ENCODE measurements at regions not wholly inside any gene's neighbourhood (a gene's known extent, or its start where the extent isn't known, plus 50 kb on each side); places are given as distances from the start of the nearest gene placed in this dataset.

GRCh38 chr11:10998674-10999073 lies 140.8 kb upstream of the ZBED5 start:
- no peak overlapping the region for H3K27ac Mint-ChIP-seq (ENCODE audit: unreplicated experiment)
- no peak for DNase-seq (ENCODE audit: extremely low spot score, unreplicated experiment)
- no peaks in the 10 kb centered on the region for H3K4me1 Mint-ChIP-seq (ENCODE audit: unreplicated experiment)
- H3K36me3 Mint-ChIP-seq (ENCODE audit: unreplicated experiment), result peaks cover 3% of the 10 kb centered on the region
- H3K4me3 Mint-ChIP-seq (ENCODE audit: unreplicated experiment), result no peak overlapping the region
- TF ChIP-seq CTCF (IDR thresholded peaks at IDR 0.05), result no peak
- H3K27me3 Mint-ChIP-seq (ENCODE audit: unreplicated experiment), result peaks cover 39% of the 10 kb centered on the region
- peaks cover 5% of the 10 kb centered on the region for H3K9me3 Mint-ChIP-seq (ENCODE audit: unreplicated experiment)

GRCh38 chr11:10996678-10997077 lies 138.8 kb upstream of the ZBED5 start:
- Mint-ChIP-seq H3K27ac (ENCODE audit: unreplicated experiment) (no peak overlapping the region), H3K9me3 (ENCODE audit: unreplicated experiment) (peaks cover 10% of the 10 kb centered on the region), H3K27me3 (ENCODE audit: unreplicated experiment) (peaks cover 27% of the 10 kb centered on the region), H3K36me3 (ENCODE audit: unreplicated experiment) (peaks cover 3% of the 10 kb centered on the region), H3K4me3 (ENCODE audit: unreplicated experiment) (no peak overlapping the region), H3K4me1 (ENCODE audit: unreplicated experiment) (peaks cover under 1% of the 10 kb centered on the region)
- DNase-seq (ENCODE audit: extremely low spot score, unreplicated experiment), result no peak
- no peak for TF ChIP-seq CTCF (IDR thresholded peaks at IDR 0.05)

GRCh38 chr11:10993640-10994039 lies 135.8 kb upstream of the ZBED5 start:
- H3K36me3 Mint-ChIP-seq (ENCODE audit: unreplicated experiment), result peaks cover 3% of the 10 kb centered on the region
- H3K4me3 Mint-ChIP-seq (ENCODE audit: unreplicated experiment), result no peak overlapping the region
- H3K4me1 Mint-ChIP-seq (ENCODE audit: unreplicated experiment), result peaks cover 12% of the 10 kb centered on the region
- H3K27me3 Mint-ChIP-seq (ENCODE audit: unreplicated experiment), result peaks cover 16% of the 10 kb centered on the region
- no peak overlapping the region for H3K27ac Mint-ChIP-seq (ENCODE audit: unreplicated experiment)
- no peak for TF ChIP-seq CTCF (IDR thresholded peaks at IDR 0.05)
- peaks cover 10% of the 10 kb centered on the region for H3K9me3 Mint-ChIP-seq (ENCODE audit: unreplicated experiment)
- no peak for DNase-seq (ENCODE audit: extremely low spot score, unreplicated experiment)

- Mint-ChIP-seq H3K4me3 (ENCODE audit: unreplicated experiment) (no peak overlapping the region), H3K36me3 (ENCODE audit: unreplicated experiment) (peaks cover 3% of the 10 kb centered on the region), H3K27ac (ENCODE audit: unreplicated experiment) (no peak overlapping the region), H3K9me3 (ENCODE audit: unreplicated experiment) (peaks cover 10% of the 10 kb centered on the region), H3K27me3 (ENCODE audit: unreplicated experiment) (peaks cover 12% of the 10 kb centered on the region), H3K4me1 (ENCODE audit: unreplicated experiment) (peaks cover 12% of the 10 kb centered on the region)
- TF ChIP-seq CTCF (IDR thresholded peaks at IDR 0.05), result no peak
- DNase-seq (ENCODE audit: extremely low spot score, unreplicated experiment), result no peak
Observed at GRCh38 chr11:10993186-10993585, 135.3 kb upstream of the ZBED5 start.

- TF ChIP-seq CTCF (IDR thresholded peaks at IDR 0.05), result no peak
- no peak for DNase-seq (ENCODE audit: extremely low spot score, unreplicated experiment)
- no peak overlapping the region for H3K27ac Mint-ChIP-seq (ENCODE audit: unreplicated experiment)
- H3K36me3 Mint-ChIP-seq (ENCODE audit: unreplicated experiment), result peaks cover 3% of the 10 kb centered on the region
- H3K4me1 Mint-ChIP-seq (ENCODE audit: unreplicated experiment), result peaks cover 12% of the 10 kb centered on the region
- H3K27me3 Mint-ChIP-seq (ENCODE audit: unreplicated experiment), result no peaks in the 10 kb centered on the region
- no peak overlapping the region for H3K4me3 Mint-ChIP-seq (ENCODE audit: unreplicated experiment)
- H3K9me3 Mint-ChIP-seq (ENCODE audit: unreplicated experiment), result peaks cover 10% of the 10 kb centered on the region
Observed at GRCh38 chr11:10991393-10991792, 133.5 kb upstream of the ZBED5 start.

Data from osteocyte (in vitro differentiated cells).